ENCODE measurements at regions not wholly inside any gene's neighbourhood (a gene's known extent, or its start where the extent isn't known, plus 50 kb on each side); places are given as distances from the start of the nearest gene placed in this dataset.

- peaks cover 34% of the 10 kb centered on the region for H3K4me1 Mint-ChIP-seq
- no peak overlapping the region for H3K4me3 Mint-ChIP-seq
- ChIA-PET CTCF (interaction anchor here (1.2 to 1.4 kb wide), 2 partner anchors 16 to 24 kb away, joined by 3 to 6 read pairs; no protein-coding TSS in a partner anchor), POLR2A (no interaction called here)
- peaks cover 12% of the 10 kb centered on the region for H3K9me3 Mint-ChIP-seq
- no peaks in the 10 kb centered on the region for H3K36me3 Mint-ChIP-seq
- TF ChIP-seq SMAD4 (CRISPR knock-in tag; IDR thresholded peaks at IDR 0.05) (no peak), HMGA2 (CRISPR knock-in tag; IDR thresholded peaks at IDR 0.05) (no peak), ZMAT4 (CRISPR knock-in tag; IDR thresholded peaks at IDR 0.05) (no peak), ZNF263 (CRISPR knock-in tag; IDR thresholded peaks at IDR 0.05; ENCODE audit: low read depth) (no peak), NR3C1 (CRISPR knock-in tag; conservative IDR thresholded peaks at IDR 0.05; ENCODE audit: low read depth) (no peak), NR2C2 (CRISPR knock-in tag; IDR thresholded peaks at IDR 0.05) (no peak), SMAD3 (CRISPR knock-in tag; IDR thresholded peaks at IDR 0.05; ENCODE audit: borderline replicate concordance) (no peak), E2F5 (CRISPR knock-in tag; IDR thresholded peaks at IDR 0.05) (no peak), ZNF532 (CRISPR knock-in tag; IDR thresholded peaks at IDR 0.05; ENCODE audit: borderline replicate concordance) (no peak), IRF1 (CRISPR knock-in tag; IDR thresholded peaks at IDR 0.05) (no peak), USF1 (CRISPR knock-in tag; IDR thresholded peaks at IDR 0.05) (no peak), CDX4 (CRISPR knock-in tag; IDR thresholded peaks at IDR 0.05; ENCODE audit: borderline replicate concordance) (no peak)
- TF ChIP-seq, protein P1, sequence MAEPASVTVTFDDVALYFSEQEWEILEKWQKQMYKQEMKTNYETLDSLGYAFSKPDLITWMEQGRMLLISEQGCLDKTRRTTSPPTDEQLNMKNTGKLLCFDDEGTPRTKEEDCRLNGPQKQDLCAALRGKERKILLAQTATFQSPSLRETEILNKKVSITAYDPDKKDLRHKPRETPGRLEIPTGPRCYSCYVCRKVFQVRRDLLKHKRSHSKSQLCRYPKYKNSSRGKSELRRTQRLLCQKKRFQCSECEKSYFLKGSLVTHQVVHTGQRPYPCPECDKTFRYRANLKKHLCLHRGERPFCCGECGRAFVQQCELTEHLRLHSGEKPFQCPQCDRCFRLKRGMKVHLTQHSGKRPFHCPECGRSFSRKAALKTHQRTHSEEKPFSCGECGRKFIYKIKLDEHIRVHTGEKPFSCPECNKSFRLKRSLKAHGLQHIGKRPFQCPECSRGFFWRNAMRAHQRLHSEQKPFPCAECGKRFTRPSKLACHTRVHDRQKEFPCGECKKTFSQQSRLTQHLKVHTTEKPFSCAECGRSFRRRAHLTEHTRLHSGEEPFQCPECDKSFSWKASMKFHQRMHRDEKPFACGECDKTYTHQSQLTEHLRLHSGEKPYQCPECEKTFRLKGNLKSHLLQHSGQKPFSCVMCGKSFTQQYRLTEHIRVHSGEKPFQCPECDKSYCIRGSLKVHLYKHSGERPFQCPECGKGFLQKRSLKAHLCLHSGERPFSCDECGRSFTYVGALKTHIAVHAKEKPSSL (CRISPR knock-in tag; conservative IDR thresholded peaks at IDR 0.05), result no peak
- TF ChIP-seq, protein P2, sequence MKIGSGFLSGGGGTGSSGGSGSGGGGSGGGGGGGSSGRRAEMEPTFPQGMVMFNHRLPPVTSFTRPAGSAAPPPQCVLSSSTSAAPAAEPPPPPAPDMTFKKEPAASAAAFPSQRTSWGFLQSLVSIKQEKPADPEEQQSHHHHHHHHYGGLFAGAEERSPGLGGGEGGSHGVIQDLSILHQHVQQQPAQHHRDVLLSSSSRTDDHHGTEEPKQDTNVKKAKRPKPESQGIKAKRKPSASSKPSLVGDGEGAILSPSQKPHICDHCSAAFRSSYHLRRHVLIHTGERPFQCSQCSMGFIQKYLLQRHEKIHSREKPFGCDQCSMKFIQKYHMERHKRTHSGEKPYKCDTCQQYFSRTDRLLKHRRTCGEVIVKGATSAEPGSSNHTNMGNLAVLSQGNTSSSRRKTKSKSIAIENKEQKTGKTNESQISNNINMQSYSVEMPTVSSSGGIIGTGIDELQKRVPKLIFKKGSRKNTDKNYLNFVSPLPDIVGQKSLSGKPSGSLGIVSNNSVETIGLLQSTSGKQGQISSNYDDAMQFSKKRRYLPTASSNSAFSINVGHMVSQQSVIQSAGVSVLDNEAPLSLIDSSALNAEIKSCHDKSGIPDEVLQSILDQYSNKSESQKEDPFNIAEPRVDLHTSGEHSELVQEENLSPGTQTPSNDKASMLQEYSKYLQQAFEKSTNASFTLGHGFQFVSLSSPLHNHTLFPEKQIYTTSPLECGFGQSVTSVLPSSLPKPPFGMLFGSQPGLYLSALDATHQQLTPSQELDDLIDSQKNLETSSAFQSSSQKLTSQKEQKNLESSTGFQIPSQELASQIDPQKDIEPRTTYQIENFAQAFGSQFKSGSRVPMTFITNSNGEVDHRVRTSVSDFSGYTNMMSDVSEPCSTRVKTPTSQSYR (CRISPR knock-in tag; IDR thresholded peaks at IDR 0.05), result no peak
- TF ChIP-seq, protein P3, sequence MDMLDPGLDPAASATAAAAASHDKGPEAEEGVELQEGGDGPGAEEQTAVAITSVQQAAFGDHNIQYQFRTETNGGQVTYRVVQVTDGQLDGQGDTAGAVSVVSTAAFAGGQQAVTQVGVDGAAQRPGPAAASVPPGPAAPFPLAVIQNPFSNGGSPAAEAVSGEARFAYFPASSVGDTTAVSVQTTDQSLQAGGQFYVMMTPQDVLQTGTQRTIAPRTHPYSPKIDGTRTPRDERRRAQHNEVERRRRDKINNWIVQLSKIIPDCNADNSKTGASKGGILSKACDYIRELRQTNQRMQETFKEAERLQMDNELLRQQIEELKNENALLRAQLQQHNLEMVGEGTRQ (CRISPR knock-in tag; IDR thresholded peaks at IDR 0.05), result no peak
- TF ChIP-seq, protein P4, sequence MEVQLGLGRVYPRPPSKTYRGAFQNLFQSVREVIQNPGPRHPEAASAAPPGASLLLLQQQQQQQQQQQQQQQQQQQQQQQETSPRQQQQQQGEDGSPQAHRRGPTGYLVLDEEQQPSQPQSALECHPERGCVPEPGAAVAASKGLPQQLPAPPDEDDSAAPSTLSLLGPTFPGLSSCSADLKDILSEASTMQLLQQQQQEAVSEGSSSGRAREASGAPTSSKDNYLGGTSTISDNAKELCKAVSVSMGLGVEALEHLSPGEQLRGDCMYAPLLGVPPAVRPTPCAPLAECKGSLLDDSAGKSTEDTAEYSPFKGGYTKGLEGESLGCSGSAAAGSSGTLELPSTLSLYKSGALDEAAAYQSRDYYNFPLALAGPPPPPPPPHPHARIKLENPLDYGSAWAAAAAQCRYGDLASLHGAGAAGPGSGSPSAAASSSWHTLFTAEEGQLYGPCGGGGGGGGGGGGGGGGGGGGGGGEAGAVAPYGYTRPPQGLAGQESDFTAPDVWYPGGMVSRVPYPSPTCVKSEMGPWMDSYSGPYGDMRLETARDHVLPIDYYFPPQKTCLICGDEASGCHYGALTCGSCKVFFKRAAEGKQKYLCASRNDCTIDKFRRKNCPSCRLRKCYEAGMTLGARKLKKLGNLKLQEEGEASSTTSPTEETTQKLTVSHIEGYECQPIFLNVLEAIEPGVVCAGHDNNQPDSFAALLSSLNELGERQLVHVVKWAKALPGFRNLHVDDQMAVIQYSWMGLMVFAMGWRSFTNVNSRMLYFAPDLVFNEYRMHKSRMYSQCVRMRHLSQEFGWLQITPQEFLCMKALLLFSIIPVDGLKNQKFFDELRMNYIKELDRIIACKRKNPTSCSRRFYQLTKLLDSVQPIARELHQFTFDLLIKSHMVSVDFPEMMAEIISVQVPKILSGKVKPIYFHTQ (CRISPR knock-in tag; IDR thresholded peaks at IDR 0.05), result no peak
- H3K27me3 Mint-ChIP-seq (ENCODE audit: low read depth), result no peaks in the 10 kb centered on the region
- no peak overlapping the region for H3K27ac Mint-ChIP-seq
- ATAC-seq (no peak), DNase-seq (ENCODE audit: low spot score) (no peak)
These were observed 451.7 kb upstream of the DDI1 start for GRCh38 chr11:103584720-103585119.
